Peyer's patch (tissue), 4 donors: ENCODE measurements at regions not wholly inside any gene's neighbourhood (a gene's known extent, or its start where the extent isn't known, plus 50 kb on each side); places are given as distances from the start of the nearest gene placed in this dataset.
"Not testable (repeated sequence)": the region's sequence is repeated elsewhere in the genome, so short reads cannot be mapped to it uniquely, and the experiment has no call there.

Source experiments
- DNase-seq, 3 donors: peaks; one replicate each; pipeline ENCODE4 v3.0.0-alpha.2; 2017 to 2019
- H3K27ac ChIP-seq, 4 donors: fragments of 200-600 bp; sonication (generic); one replicate each; pipeline ENCODE4 v1.5.1; 2016 to 2019
- H3K27me3 ChIP-seq, 2 donors: fragments of 200-600 bp; sonication (generic); one replicate each; pipeline ENCODE4 v1.5.1; 2019
- H3K36me3 ChIP-seq, 3 donors: fragments of 200-600 bp; sonication (generic); one replicate each; pipeline ENCODE4 v1.5.1; 2016 to 2019
- H3K4me1 ChIP-seq, 4 donors: fragments of 200-600 bp; sonication (generic); one replicate each; pipeline ENCODE4 v1.5.1; 2016 to 2019
- H3K4me3 ChIP-seq, 4 donors: fragments of 200-600 bp; sonication (generic); 1 replicate in 3 of 4; 2 replicates in 1 of 4; pipeline ENCODE4 v1.5.1; 2016 to 2019; ENCODE audit warnings: mild to moderate bottlenecking in 1 of 4
- H3K9me3 ChIP-seq, 4 donors: fragments of 200-600 bp; sonication (generic); one replicate each; pipeline ENCODE4 v1.5.1; 2016 to 2019; ENCODE audit warnings: mild to moderate bottlenecking in 1 of 4
- CTCF ChIP-seq, 6 experiments: fragments of 450-650 bp in 4 of 6; fragments of 200-600 bp in 2 of 6; sonication (generic) in 1 of 6; IDR thresholded peaks; one replicate each; pipeline ENCODE4 v1.5.1; 2017 to 2019; ENCODE audit warnings: antibody characterized with exemption in 6 of 6, mild to moderate bottlenecking in 3 of 6, moderate library complexity in 1 of 6
- POLR2A ChIP-seq, 2 donors: fragments of 450-650 bp; IDR thresholded peaks; one replicate each; pipeline ENCODE4 v1.5.1; 2017; ENCODE audit warnings: antibody characterized with exemption in 2 of 2, mild to moderate bottlenecking in 2 of 2, moderate library complexity in 2 of 2

- DNase-seq, H3K4me3 ChIP-seq, H3K27ac ChIP-seq, H3K36me3 ChIP-seq, H3K4me1 ChIP-seq, H3K27me3 ChIP-seq, H3K9me3 ChIP-seq: not testable (repeated sequence)
These were observed 952.8 kb upstream of the CDH18 start for GRCh38 chr5:20940786-20941185.

GRCh38 chr5:20890936-20891335 is 902.9 kb upstream of the CDH18 start:
- DNase-seq, H3K27me3 ChIP-seq, H3K27ac ChIP-seq, H3K4me1 ChIP-seq, H3K9me3 ChIP-seq, H3K36me3 ChIP-seq, H3K4me3 ChIP-seq: not testable (repeated sequence)

GRCh38 chr5:20875726-20876125 is 887.7 kb upstream of the CDH18 start:
- not testable (repeated sequence) for H3K27me3 ChIP-seq, DNase-seq, H3K4me3 ChIP-seq

GRCh38 chr5:20865892-20866291 is 877.9 kb upstream of the CDH18 start:
- not testable (repeated sequence) for H3K9me3 ChIP-seq, H3K27ac ChIP-seq, H3K4me3 ChIP-seq, H3K4me1 ChIP-seq, H3K27me3 ChIP-seq, DNase-seq, H3K36me3 ChIP-seq

More at GRCh38 chr5:20875726-20876125, 887.7 kb upstream of the CDH18 start:
- not testable (repeated sequence) for H3K9me3 ChIP-seq, H3K4me1 ChIP-seq, H3K36me3 ChIP-seq, H3K27ac ChIP-seq

DNA sequence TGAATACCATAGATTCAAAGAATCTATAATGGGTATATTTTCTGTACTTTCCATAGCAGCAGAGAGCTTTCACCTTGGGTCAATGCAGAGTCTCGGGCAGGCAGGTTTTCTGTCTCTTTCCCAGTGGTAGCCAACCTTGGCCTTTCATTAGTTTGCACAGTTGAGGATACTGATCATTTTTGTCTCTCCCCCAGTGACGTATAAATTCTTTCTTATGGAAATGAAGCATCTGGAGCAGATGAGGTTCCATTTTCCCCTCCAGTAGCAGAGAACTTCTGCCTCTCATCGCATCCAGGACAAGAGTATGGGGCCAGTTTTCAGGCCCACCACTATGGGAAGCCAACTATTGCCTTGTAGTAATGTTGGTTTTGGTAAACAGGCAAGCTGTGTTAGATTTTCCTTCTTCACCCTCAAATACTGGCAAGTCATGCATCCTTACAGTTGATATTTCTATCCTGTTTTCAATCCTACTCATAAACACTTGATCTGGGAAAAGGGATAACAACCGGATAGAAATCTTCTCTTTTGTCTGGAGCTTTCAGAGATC is 845.2 kb upstream of the CDH18 start:
- Histone ChIP-seq H3K27ac (no peak overlapping the region), H3K4me3 (no peak overlapping the region), H3K9me3 (no peaks in the 10 kb centered on the region), H3K27me3 (no peaks in the 10 kb centered on the region), H3K36me3 (no peaks in the 10 kb centered on the region), H3K4me1 (no peaks in the 10 kb centered on the region)
- no peak for DNase-seq
- TF ChIP-seq POLR2A (IDR thresholded peaks at IDR 0.05) (no peak), CTCF (IDR thresholded peaks at IDR 0.05) (no peak)

DNA sequence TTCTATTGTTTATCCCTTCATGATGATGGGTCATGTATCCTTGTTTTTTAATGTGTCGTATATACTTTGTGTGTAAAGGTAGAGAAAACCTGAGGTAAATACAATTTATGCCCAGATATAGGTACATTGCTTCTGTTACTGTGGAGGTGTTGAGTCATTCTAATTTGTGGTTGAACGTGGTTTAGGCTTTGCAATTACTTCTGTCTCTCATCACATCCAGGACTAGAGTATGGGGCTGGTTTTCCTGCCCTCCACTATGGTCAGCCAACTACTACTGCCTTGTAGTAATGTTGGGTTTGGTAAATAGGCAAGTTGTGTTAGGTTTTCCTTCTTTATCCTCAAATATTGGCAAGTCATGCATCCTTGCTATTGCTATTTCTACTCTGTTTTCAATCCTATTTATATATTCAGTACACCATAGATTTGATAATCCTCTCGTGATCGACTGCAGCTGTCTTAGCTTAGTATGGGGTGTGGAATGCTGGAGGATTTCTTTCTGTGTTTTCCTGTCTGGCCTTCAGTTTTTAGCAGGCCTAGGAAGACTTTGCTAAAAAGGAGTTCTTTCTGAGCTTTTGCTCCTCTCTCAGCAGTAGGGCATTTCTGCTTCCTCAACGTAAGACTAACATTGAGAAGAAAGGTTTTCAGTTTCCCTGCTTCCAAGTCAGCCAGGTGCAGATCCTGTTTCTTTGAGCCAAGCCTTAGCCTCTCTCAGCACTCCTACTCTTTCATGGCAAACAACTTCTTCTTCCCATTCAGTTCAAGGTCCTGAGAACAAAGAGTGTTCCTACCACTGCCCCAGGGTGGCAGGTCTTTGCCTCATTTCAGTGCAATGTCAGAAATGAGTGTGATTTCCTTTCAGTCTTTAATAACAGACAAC is 844.4 kb upstream of the CDH18 start:
- no peak for DNase-seq
- H3K4me1 ChIP-seq, result no peaks in the 10 kb centered on the region

DNA sequence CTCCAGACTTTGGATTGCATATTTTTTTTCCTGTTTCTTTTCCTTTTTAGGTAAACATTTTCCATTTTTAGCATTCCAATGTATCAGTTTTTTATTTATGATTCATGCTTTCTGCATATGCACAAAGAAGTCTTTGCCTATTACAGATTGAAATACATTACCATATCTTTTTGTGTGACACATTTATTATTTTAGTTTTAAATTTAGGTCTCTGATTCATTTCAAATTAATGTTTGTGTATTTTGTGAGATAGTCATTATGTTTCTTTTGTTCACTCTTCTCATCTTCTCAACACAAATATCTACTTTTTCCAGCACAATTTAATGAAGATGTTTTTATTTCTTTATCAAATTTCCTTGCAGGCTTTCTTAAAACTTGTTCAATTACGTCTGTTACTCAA is 838.0 kb upstream of the CDH18 start:
- H3K4me1 ChIP-seq, H3K9me3 ChIP-seq, H3K27me3 ChIP-seq, H3K27ac ChIP-seq, DNase-seq, H3K4me3 ChIP-seq, H3K36me3 ChIP-seq: not testable (repeated sequence)

More for the DNA sequence above, 844.4 kb upstream of the CDH18 start:
- H3K27me3 ChIP-seq, result no peaks in the 10 kb centered on the region
- no peak overlapping the region for H3K27ac ChIP-seq
- H3K9me3 ChIP-seq, result no peaks in the 10 kb centered on the region
- no peaks in the 10 kb centered on the region for H3K36me3 ChIP-seq
- H3K4me3 ChIP-seq, result no peak overlapping the region
- no peak for TF ChIP-seq POLR2A (IDR thresholded peaks at IDR 0.05)
- TF ChIP-seq CTCF (IDR thresholded peaks at IDR 0.05), result no peak

- H3K4me1 ChIP-seq, DNase-seq, H3K4me3 ChIP-seq, H3K9me3 ChIP-seq, H3K36me3 ChIP-seq, H3K27ac ChIP-seq, H3K27me3 ChIP-seq: not testable (repeated sequence)
These were observed 809.2 kb upstream of the CDH18 start for GRCh38 chr5:20797216-20797615.

- not testable (repeated sequence) for H3K36me3 ChIP-seq, H3K27ac ChIP-seq, H3K4me3 ChIP-seq, H3K4me1 ChIP-seq, H3K27me3 ChIP-seq, DNase-seq, H3K9me3 ChIP-seq
These were observed 796.8 kb upstream of the CDH18 start for GRCh38 chr5:20784755-20785154.

DNA sequence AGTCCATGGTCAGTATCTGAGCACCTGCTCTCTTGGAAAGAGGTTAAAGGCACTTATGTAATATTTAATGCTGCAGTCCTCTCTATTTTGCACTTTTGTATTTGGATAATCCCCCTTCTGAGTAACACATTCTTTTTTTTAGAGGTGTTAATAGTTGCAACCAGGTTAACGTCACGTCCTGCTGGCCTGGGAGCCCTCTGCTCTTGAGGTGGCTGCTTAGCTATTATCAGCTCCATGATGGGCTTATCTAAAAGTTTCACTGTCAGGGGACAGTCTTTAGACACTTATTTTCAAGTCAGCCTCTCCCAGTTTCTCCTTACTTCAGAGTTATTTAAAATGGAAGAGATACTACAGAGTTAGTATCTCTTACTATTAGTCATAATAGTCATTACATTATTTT is 795.5 kb upstream of the CDH18 start:
- not testable (repeated sequence) for H3K36me3 ChIP-seq, DNase-seq, H3K27me3 ChIP-seq, H3K9me3 ChIP-seq, H3K4me1 ChIP-seq, H3K27ac ChIP-seq, H3K4me3 ChIP-seq

GRCh38 chr5:20771338-20771737 is 783.3 kb upstream of the CDH18 start:
- H3K4me1 ChIP-seq, H3K4me3 ChIP-seq, DNase-seq, H3K9me3 ChIP-seq, H3K36me3 ChIP-seq, H3K27ac ChIP-seq, H3K27me3 ChIP-seq: not testable (repeated sequence)

- not testable (repeated sequence) for H3K36me3 ChIP-seq, H3K27me3 ChIP-seq, H3K27ac ChIP-seq, H3K9me3 ChIP-seq, DNase-seq, H3K4me3 ChIP-seq, H3K4me1 ChIP-seq
These were observed 777.1 kb upstream of the CDH18 start for GRCh38 chr5:20765074-20765473.

DNA sequence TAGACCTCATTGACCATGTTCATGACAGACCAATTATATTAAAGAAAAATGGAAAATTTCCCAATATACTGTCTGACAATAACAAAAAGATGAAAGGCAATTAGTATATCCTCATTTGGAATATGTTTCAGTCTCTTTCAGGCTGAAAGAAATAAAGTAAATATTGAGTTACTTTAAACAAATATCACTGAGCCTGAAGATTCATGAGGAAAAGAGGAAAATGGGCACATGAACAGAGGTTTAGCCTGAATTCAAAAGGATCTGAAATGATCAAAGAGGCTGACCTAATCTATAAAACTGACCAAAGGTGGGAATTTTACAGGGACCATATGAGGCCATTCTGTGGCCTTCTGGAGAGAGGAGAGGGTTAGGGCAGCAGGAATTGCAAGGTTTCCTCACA is 771.5 kb upstream of the CDH18 start:
- not testable (repeated sequence) for H3K9me3 ChIP-seq, H3K27me3 ChIP-seq, H3K4me3 ChIP-seq, DNase-seq, H3K27ac ChIP-seq, H3K4me1 ChIP-seq, H3K36me3 ChIP-seq
